GM12874 (cell line): ENCODE measurements at regions not wholly inside any gene's neighbourhood (a gene's known extent, or its start where the extent isn't known, plus 50 kb on each side); places are given as distances from the start of the nearest gene placed in this dataset.

Experiments
- TF ChIP-seq, protein P1 (sequence below): IDR thresholded peaks from 2 replicates; pipeline ENCODE4 v1.5.1; 2011; ENCODE audit warnings: low read depth, mild to moderate bottlenecking, control low read depth, low read length, moderate library complexity; ENCODE audit not compliant: insufficient read depth

- TF ChIP-seq, protein P1, sequence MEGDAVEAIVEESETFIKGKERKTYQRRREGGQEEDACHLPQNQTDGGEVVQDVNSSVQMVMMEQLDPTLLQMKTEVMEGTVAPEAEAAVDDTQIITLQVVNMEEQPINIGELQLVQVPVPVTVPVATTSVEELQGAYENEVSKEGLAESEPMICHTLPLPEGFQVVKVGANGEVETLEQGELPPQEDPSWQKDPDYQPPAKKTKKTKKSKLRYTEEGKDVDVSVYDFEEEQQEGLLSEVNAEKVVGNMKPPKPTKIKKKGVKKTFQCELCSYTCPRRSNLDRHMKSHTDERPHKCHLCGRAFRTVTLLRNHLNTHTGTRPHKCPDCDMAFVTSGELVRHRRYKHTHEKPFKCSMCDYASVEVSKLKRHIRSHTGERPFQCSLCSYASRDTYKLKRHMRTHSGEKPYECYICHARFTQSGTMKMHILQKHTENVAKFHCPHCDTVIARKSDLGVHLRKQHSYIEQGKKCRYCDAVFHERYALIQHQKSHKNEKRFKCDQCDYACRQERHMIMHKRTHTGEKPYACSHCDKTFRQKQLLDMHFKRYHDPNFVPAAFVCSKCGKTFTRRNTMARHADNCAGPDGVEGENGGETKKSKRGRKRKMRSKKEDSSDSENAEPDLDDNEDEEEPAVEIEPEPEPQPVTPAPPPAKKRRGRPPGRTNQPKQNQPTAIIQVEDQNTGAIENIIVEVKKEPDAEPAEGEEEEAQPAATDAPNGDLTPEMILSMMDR = no peak
Measured at GRCh38 chr1:96579636-96580035, 141.9 kb upstream of the PTBP2 start.

DNA sequence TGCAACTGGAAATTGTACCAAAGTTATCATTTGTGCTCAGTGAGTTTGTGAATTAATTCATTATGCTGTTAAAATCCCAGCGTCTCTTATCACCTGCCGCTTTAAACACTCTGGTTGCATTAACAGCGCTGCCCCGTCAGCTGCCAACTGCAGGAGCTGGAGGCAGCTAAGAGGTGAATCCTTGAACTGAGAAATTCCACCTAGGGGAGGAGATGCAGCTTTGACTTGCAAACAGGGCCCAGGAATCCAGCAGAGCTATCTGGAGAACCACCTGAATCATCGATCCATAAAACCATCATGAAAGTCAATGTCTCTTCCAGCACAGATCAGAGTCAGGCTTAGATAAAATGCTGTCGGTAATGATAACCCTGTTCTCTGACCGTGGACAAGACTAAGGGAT, 140.7 kb upstream of the PTBP2 start:
- TF ChIP-seq, protein P1 = no peak

GRCh38 chr1:96581772-96582171, 139.8 kb upstream of the PTBP2 start:
- TF ChIP-seq, protein P1 = no peak

- TF ChIP-seq, protein P1 = no peak
Measured at GRCh38 chr1:96583903-96584302, 137.7 kb upstream of the PTBP2 start.

GRCh38 chr1:96587222-96587621, 134.4 kb upstream of the PTBP2 start:
- TF ChIP-seq, protein P1 = no peak

GRCh38 chr1:96588416-96588995, 133.1 kb upstream of the PTBP2 start:
- TF ChIP-seq, protein P1 = no peak

DNA sequence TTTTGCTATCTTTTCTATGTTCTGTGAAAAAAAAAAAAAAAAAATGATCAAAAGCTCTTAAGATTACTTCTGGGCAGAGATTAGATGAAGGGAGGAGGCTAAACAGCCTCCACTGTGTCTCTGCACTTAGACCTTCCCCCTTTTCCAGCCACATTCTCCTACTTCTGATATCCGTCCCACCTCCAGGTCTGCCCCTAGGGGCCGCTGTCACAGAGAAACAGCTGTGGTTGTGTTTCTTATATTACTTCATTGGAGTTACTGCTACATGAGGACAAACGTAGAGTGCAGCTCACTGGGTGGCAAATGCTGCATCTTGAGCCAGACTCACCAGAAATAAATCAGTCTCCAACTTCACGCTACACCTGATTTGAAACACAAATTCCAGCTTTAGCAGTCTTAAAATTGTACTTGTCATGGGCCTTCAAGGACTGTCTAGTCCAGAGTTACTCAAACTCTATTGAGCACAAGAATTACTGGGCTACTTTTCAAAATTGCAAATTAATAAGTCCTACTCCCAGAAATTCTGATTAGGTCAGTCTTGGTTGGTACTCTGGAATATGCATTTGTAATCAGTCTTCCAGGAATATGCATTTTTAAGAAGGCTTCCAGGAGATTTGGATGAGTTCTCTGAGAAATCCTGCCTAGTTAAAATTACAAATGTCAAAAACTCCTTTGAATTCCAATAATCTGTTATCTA, 125.2 kb upstream of the PTBP2 start:
- TF ChIP-seq, protein P1 = peak; percentile 52; the same call in 1 of the 2 replicates
